ENCODE measurements at regions not wholly inside any gene's neighbourhood (a gene's known extent, or its start where the extent isn't known, plus 50 kb on each side); places are given as distances from the start of the nearest gene placed in this dataset.

DNA sequence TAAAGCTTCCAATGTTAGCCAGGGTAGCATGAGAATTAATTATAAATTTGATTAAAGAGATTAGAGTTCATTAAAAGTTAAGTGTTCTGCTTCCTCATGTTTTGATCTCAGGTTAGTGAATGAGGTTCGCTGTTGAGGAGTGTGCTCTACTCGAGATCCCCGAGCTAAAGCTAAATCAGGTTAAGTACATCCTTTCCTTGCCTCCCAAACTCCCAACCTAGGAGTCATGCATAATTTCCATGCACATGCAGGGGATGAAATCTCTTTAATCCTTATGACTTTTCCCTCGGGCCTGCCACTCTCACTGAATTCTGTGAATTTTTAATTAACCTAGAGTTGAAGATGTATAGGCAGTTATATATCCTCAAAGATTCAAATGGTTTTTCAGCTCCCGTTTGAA is 156.1 kb upstream of the NCK2 start:
- TF ChIP-seq POLR2A (IDR thresholded peaks at IDR 0.05; ENCODE audit: low read length) = no peak
- TF ChIP-seq GATA1 (IDR thresholded peaks at IDR 0.05; ENCODE audit: low read depth, low read length) = no peak

Data from erythroblast (primary cell).